IMR-90 (cell line): ENCODE measurements at regions not wholly inside any gene's neighbourhood (a gene's known extent, or its start where the extent isn't known, plus 50 kb on each side); places are given as distances from the start of the nearest gene placed in this dataset.

ENCODE experiments used
- ATAC-seq: fragments of 200-7000 bp; cut with Tn5 transposase; 2 replicates; pipeline ENCODE4 v1.9.1; 2020; ENCODE audit warnings: low read depth, mild to moderate bottlenecking, moderate library complexity
- BruUV-seq: library from RNA; stranded (reverse); fragments of 400-500 nt; replicated peaks from 2 replicates; lab custom pipeline; 2021; lab: Mats Ljungman, UMichigan
- CTCF ChIA-PET: fragments of 300-600 bp; formaldehyde crosslinking; extraction: SDS; loops from one replicate; lab custom pipeline; 2021; ENCODE audit warnings: antibody characterized with exemption; lab: Yijun Ruan, JAX
- POLR2A ChIA-PET: fragments of 300-600 bp; sonication (Branson Sonifier 250); formaldehyde crosslinking; loops from one replicate; lab custom pipeline; 2022; ENCODE audit warnings: antibody characterized with exemption; ENCODE audit not compliant: unreplicated experiment; lab: Charles Lee
- DNase-seq: peaks from one replicate; pipeline ENCODE4 v3.0.0; 2013
- H2AFZ ChIP-seq: replicated peaks from 2 replicates; pipeline ENCODE3; 2013; ENCODE audit warnings: low read length, mild to moderate bottlenecking; ENCODE audit not compliant: poor library complexity
- H2AK5ac ChIP-seq: 2 replicates; pipeline ENCODE4 v1.6.1; 2013; ENCODE audit warnings: low read depth, low read length, inconsistent platforms
- H2AK9ac ChIP-seq: replicated peaks from 2 replicates; pipeline ENCODE3; 2013; ENCODE audit warnings: mild to moderate bottlenecking, low read depth, low read length, moderate library complexity; ENCODE audit not compliant: poor library complexity
- H2BK120ac ChIP-seq: 2 replicates; pipeline ENCODE4 v1.6.1; 2013; ENCODE audit warnings: low read depth, low read length, inconsistent platforms
- H2BK15ac ChIP-seq: 3 replicates; pipeline ENCODE4 v1.6.1; 2013; ENCODE audit warnings: low read depth, low read length, inconsistent platforms
- H2BK20ac ChIP-seq: 2 replicates; pipeline ENCODE4 v1.6.1; 2013; ENCODE audit warnings: low read depth, mild to moderate bottlenecking, inconsistent platforms, low read length, moderate library complexity
- H2BK5ac ChIP-seq: 2 replicates; pipeline ENCODE4 v1.6.1; 2013; ENCODE audit warnings: mild to moderate bottlenecking, low read depth, low read length, inconsistent platforms; ENCODE audit not compliant: poor library complexity, severe bottlenecking
- H3K14ac ChIP-seq: replicated peaks from 2 replicates; pipeline ENCODE4 v1.6.1; 2013; ENCODE audit warnings: low read depth, low read length, inconsistent platforms
- H3K18ac ChIP-seq: 2 replicates; pipeline ENCODE4 v1.6.1; 2013; ENCODE audit warnings: low read depth, low read length, control low read depth
- H3K23ac ChIP-seq: 2 replicates; pipeline ENCODE4 v1.6.1; 2013; ENCODE audit warnings: low read depth, low read length, inconsistent platforms
- H3K27ac ChIP-seq: 2 replicates; pipeline ENCODE4 v1.5.1; 2013; ENCODE audit warnings: mild to moderate bottlenecking, control low read depth, low read length; ENCODE audit not compliant: insufficient read depth
- H3K27me3 ChIP-seq: 2 replicates; pipeline ENCODE4 v1.6.1; 2013; ENCODE audit warnings: low read length; ENCODE audit not compliant: control insufficient read depth, insufficient read depth
- H3K36me3 ChIP-seq: 2 replicates; pipeline ENCODE4 v1.6.1; 2013; ENCODE audit warnings: low read length, mixed read lengths; ENCODE audit not compliant: control insufficient read depth, insufficient read depth
- H3K4ac ChIP-seq: 2 replicates; pipeline ENCODE4 v1.6.1; 2013; ENCODE audit warnings: low read depth, low read length, inconsistent platforms
- H3K4me1 ChIP-seq: 2 replicates; pipeline ENCODE4 v1.6.1; 2013; ENCODE audit warnings: low read length, mixed read lengths; ENCODE audit not compliant: control insufficient read depth, insufficient read depth
- H3K4me2 ChIP-seq: 2 replicates; pipeline ENCODE4 v1.6.1; 2013; ENCODE audit warnings: low read depth, mild to moderate bottlenecking, control low read depth, low read length, moderate library complexity
- H3K4me3 ChIP-seq: 2 replicates; pipeline ENCODE4 v1.5.1; 2013; ENCODE audit warnings: low read depth, mild to moderate bottlenecking, control low read depth, low read length, moderate library complexity; ENCODE audit not compliant: insufficient read depth
- H3K56ac ChIP-seq: 2 replicates; pipeline ENCODE4 v1.6.1; 2013; ENCODE audit warnings: low read length, inconsistent platforms; ENCODE audit not compliant: insufficient read depth; ENCODE audit errors: extremely low read depth
- H3K79me1 ChIP-seq, 2 experiments: 2 replicates each; pipeline ENCODE4 v1.6.1; 2013; ENCODE audit warnings: low read length in 2 of 2, inconsistent platforms in 1 of 2, low read depth in 1 of 2
- H3K9ac ChIP-seq: 2 replicates; pipeline ENCODE4 v1.6.1; 2013; ENCODE audit warnings: low read depth, low read length, control low read depth
- H3K9me1 ChIP-seq: 2 replicates; pipeline ENCODE4 v1.6.1; 2013; ENCODE audit warnings: low read length, inconsistent platforms; ENCODE audit not compliant: insufficient read depth
- H3K9me3 ChIP-seq: 2 replicates; pipeline ENCODE4 v1.6.1; 2013; ENCODE audit warnings: low read length; ENCODE audit not compliant: control insufficient read depth, insufficient read depth
- H4K20me1 ChIP-seq: 2 replicates; pipeline ENCODE4 v1.6.1; 2013; ENCODE audit warnings: low read length, inconsistent platforms; ENCODE audit not compliant: insufficient read depth
- H4K5ac ChIP-seq: 2 replicates; pipeline ENCODE4 v1.6.1; 2013; ENCODE audit warnings: mild to moderate bottlenecking, low read depth, low read length, control low read depth
- H4K8ac ChIP-seq, 2 experiments: 2 replicates each; pipeline ENCODE4 v1.6.1; 2013; ENCODE audit warnings: low read depth in 2 of 2, low read length in 2 of 2, control low read depth in 1 of 2, inconsistent platforms in 1 of 2
- H4K91ac ChIP-seq: 2 replicates; pipeline ENCODE4 v1.6.1; 2013; ENCODE audit warnings: low read depth, low read length, inconsistent platforms; ENCODE audit not compliant: insufficient read depth
- BHLHE40 ChIP-seq: fragments of 150-350 bp; IDR thresholded peaks from 2 replicates; pipeline ENCODE4 v1.6.1; 2016; ENCODE audit warnings: mild to moderate bottlenecking, low read depth, low read length
- CEBPB ChIP-seq: IDR thresholded peaks from 2 replicates; pipeline ENCODE4 v1.6.1; 2012; ENCODE audit warnings: low read depth, low read length, improper control_type of control experiment
- CHD1 ChIP-seq: IDR thresholded peaks from 2 replicates; pipeline ENCODE4 v1.6.1; 2012; ENCODE audit warnings: low read depth, low read length, improper control_type of control experiment
- CTCF ChIP-seq: conservative IDR thresholded peaks from 2 replicates; pipeline ENCODE4 v1.5.1; 2012; ENCODE audit warnings: mild to moderate bottlenecking, low read depth, low read length, improper control_type of control experiment
- ELK1 ChIP-seq: fragments of 150-350 bp; IDR thresholded peaks from 2 replicates; pipeline ENCODE4 v1.6.1; 2016; ENCODE audit warnings: low read depth, mild to moderate bottlenecking, low read length, moderate library complexity, borderline replicate concordance
- FOS ChIP-seq: fragments of 150-350 bp; IDR thresholded peaks from 2 replicates; pipeline ENCODE4 v1.6.1; 2016; ENCODE audit warnings: low read depth, low read length
- MAFK ChIP-seq: IDR thresholded peaks from 2 replicates; pipeline ENCODE4 v1.6.1; 2012; ENCODE audit warnings: low read depth, low read length, improper control_type of control experiment
- MAZ ChIP-seq: IDR thresholded peaks from 2 replicates; pipeline ENCODE4 v1.6.1; 2012; ENCODE audit warnings: low read depth, mild to moderate bottlenecking, low read length, improper control_type of control experiment, moderate library complexity, borderline replicate concordance
- MXI1 ChIP-seq: IDR thresholded peaks from 2 replicates; pipeline ENCODE4 v1.6.1; 2012; ENCODE audit warnings: low read depth, mild to moderate bottlenecking, low read length, moderate library complexity, borderline replicate concordance
- NFE2L2 ChIP-seq: fragments of 150-350 bp; IDR thresholded peaks from 2 replicates; pipeline ENCODE4 v1.6.1; 2016; ENCODE audit warnings: low read depth, mild to moderate bottlenecking, low read length
- POLR2A ChIP-seq: IDR thresholded peaks from 2 replicates; pipeline ENCODE4 v1.6.1; 2012; ENCODE audit warnings: mild to moderate bottlenecking, low read depth, low read length
- RAD21 ChIP-seq: IDR thresholded peaks from 2 replicates; pipeline ENCODE4 v1.6.1; 2012; ENCODE audit warnings: low read length, improper control_type of control experiment
- RCOR1 ChIP-seq: IDR thresholded peaks from 2 replicates; pipeline ENCODE4 v1.6.1; 2012; ENCODE audit warnings: mild to moderate bottlenecking, low read length, improper control_type of control experiment; ENCODE audit not compliant: insufficient replicate concordance
- RFX5 ChIP-seq: IDR thresholded peaks from 2 replicates; pipeline ENCODE4 v1.8.0; 2012; ENCODE audit warnings: low read depth, mild to moderate bottlenecking, low read length, moderate library complexity
- SMC3 ChIP-seq: fragments of 150-350 bp; IDR thresholded peaks from 2 replicates; pipeline ENCODE4 v1.6.1; 2016; ENCODE audit warnings: low read depth, mild to moderate bottlenecking, antibody characterized with exemption, low read length, moderate library complexity
- USF2 ChIP-seq: fragments of 150-350 bp; IDR thresholded peaks from 2 replicates; pipeline ENCODE4 v1.6.1; 2017; ENCODE audit warnings: mild to moderate bottlenecking, antibody characterized with exemption, low read length, low read depth
- WGBS, 2 experiments: methylation state at CpG; one replicate each; pipeline versions ENCODE4 v1.1.5 to v1.1.7; 2013; ENCODE audit warnings: missing lambda C conversion rate in 2 of 2; ENCODE audit not compliant: insufficient read length in 1 of 2; ENCODE audit errors: extremely low coverage in 2 of 2; 5-methylcytosine and 5-hydroxymethylcytosine counted together
- dilution Hi-C: fragments of 300-500 bp; cut with HindIII; formaldehyde crosslinking; loops from one replicate; pipeline ENCODE4 v1.14.3; 2018; ENCODE audit warnings: low sequenced_read_pairs; ENCODE audit not compliant: unreplicated experiment
- in situ Hi-C: fragments of 300-500 bp; cut with MboI; formaldehyde crosslinking; loops from 3 replicates; pipeline ENCODE4 v1.14.3; 2019; ENCODE audit warnings: low sequenced_read_pairs, inconsistent platforms, mixed read lengths
- intact Hi-C: fragments of 100-400 bp; cut with micrococcal nuclease; formaldehyde crosslinking; loops from 2 replicates; pipeline ENCODE4 v1.10.0; 2022

GRCh38 chrX:7351926-7352325 is 204.0 kb upstream of the PUDP start:
- Histone ChIP-seq H4K91ac (no peak overlapping the region), H3K4ac (no peak overlapping the region), H3K36me3 (no peaks in the 10 kb centered on the region), H3K56ac (no peak overlapping the region), H3K27me3 (no peaks in the 10 kb centered on the region), H3K4me1 (0 out of 2 replicates have a peak, but pooled peaks cover 2% of the 10 kb centered on the region), H3K4me2 (no peak overlapping the region), H3K27ac (no peak overlapping the region), H2BK15ac (no peak overlapping the region), H2BK5ac (no peak overlapping the region), H3K9ac (no peak overlapping the region), H3K4me3 (no peak overlapping the region), H3K79me1 (no peaks in the 10 kb centered on the region), H3K9me1 (no peaks in the 10 kb centered on the region), H2BK20ac (no peak overlapping the region), H2AK9ac (no peak overlapping the region), H2BK120ac (peak overlapping the region; percentile 60; the same call in 1 of the 2 replicates), H4K20me1 (no peaks in the 10 kb centered on the region), H3K14ac (no peak overlapping the region), H4K5ac (no peak overlapping the region), H3K23ac (no peak overlapping the region), H3K9me3 (no peaks in the 10 kb centered on the region), H2AK5ac (no peak overlapping the region), H3K18ac (no peak overlapping the region), H2AFZ (no peak overlapping the region), H4K8ac (0 out of 4 replicates have a peak overlapping the region, but pooled peaks of 1 of the 2 experiments have one; percentile 40)
- in situ Hi-C loops, result no loop called here
- no CpG with 5 or more reads among the region's 1 CpG for WGBS, 2 experiments
- dilution Hi-C loops, result no loop called here
- ATAC-seq, result peak; percentile 75
- intact Hi-C loops, result no loop called here
- TF ChIP-seq MAFK (no peak), RFX5 (no peak), NFE2L2 (no peak), SMC3 (no peak), USF2 (no peak), RCOR1 (no peak), MAZ (no peak), BHLHE40 (no peak), FOS (no peak), CTCF (no peak), MXI1 (no peak), CEBPB (no peak), RAD21 (no peak), POLR2A (no peak), ELK1 (no peak), CHD1 (no peak)
- no TSS peak for BruUV-seq
- peak; percentile 59 for DNase-seq
- ChIA-PET POLR2A (no interaction called here), CTCF (interaction anchor here (0.7 kb wide), 1 partner anchor 372 kb away, joined by 11 read pairs; no protein-coding TSS in a partner anchor)
